Rectal smooth muscle tissue (tissue), 1 donor: ENCODE measurements at regions not wholly inside any gene's neighbourhood (a gene's known extent, or its start where the extent isn't known, plus 50 kb on each side); places are given as distances from the start of the nearest gene placed in this dataset.

Source experiments
- H3K27ac ChIP-seq: one replicate; pipeline ENCODE4 v1.7.0; 2013; ENCODE audit warnings: low read depth, low read length, inconsistent platforms
- H3K27me3 ChIP-seq: one replicate; pipeline ENCODE4 v1.7.0; 2013; ENCODE audit warnings: low read length; ENCODE audit not compliant: control insufficient read depth, insufficient read depth
- H3K36me3 ChIP-seq: one replicate; pipeline ENCODE4 v1.7.0; 2013; ENCODE audit warnings: low read length; ENCODE audit not compliant: control insufficient read depth, insufficient read depth
- H3K4me1 ChIP-seq: one replicate; pipeline ENCODE4 v1.7.0; 2013; ENCODE audit warnings: low read length; ENCODE audit not compliant: control insufficient read depth, insufficient read depth
- H3K4me3 ChIP-seq: one replicate; pipeline ENCODE4 v1.7.0; 2013; ENCODE audit warnings: low read length
- H3K9ac ChIP-seq: one replicate; pipeline ENCODE4 v1.7.0; 2013; ENCODE audit warnings: low read length

DNA sequence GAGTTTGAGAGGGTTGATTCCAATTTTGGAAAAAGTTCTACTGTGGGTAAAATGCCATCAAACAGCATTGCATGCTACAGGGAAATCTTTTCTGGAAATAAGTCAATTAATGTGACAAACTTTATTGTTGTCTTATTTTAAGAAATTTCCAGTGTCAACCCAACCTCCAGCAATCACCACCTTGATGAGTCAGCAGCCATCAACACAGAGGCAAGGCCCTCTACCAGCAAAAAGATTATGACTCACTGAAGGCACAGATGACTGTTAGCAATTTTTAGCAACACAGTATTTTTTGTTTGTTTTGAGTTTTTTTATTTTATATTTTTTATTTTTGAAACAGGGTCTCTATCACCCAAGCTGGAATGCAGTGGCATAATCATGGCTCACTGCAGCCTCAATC lies 165.4 kb upstream of the C1QTNF7 start:
- Histone ChIP-seq H3K36me3 (no peaks in the 10 kb centered on the region), H3K4me3 (no peak overlapping the region), H3K9ac (no peak overlapping the region), H3K27me3 (no peaks in the 10 kb centered on the region), H3K4me1 (no peaks in the 10 kb centered on the region), H3K27ac (no peak overlapping the region)

GRCh38 chr4:15270201-15270600 lies 157.6 kb upstream of the C1QTNF7 start:
- Histone ChIP-seq H3K4me1 (no peaks in the 10 kb centered on the region), H3K27me3 (no peaks in the 10 kb centered on the region), H3K36me3 (no peaks in the 10 kb centered on the region), H3K4me3 (no peak overlapping the region), H3K9ac (no peak overlapping the region), H3K27ac (no peak overlapping the region)

DNA sequence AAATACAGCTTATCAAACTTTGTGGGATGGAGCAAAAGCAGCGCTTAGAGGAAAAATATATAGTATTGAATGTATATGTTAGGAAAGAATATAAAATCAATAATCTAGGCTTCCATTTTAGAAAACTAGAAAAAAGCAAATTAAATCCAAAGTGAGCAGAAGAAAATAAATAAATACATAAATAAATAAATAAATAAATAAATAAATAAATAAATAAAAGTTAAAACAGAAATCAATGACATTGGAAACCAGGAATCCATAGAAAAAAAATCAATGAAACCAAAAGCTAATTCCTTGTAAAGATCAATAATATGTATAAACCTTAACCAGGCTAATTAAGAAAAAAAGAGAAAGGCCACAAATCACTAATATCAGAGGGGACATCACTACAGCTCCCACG lies 141.8 kb upstream of the C1QTNF7 start:
- Histone ChIP-seq H3K4me1 (no peaks in the 10 kb centered on the region), H3K9ac (no peak overlapping the region), H3K27ac (no peak overlapping the region), H3K36me3 (no peaks in the 10 kb centered on the region), H3K27me3 (no peaks in the 10 kb centered on the region), H3K4me3 (no peak overlapping the region)

DNA sequence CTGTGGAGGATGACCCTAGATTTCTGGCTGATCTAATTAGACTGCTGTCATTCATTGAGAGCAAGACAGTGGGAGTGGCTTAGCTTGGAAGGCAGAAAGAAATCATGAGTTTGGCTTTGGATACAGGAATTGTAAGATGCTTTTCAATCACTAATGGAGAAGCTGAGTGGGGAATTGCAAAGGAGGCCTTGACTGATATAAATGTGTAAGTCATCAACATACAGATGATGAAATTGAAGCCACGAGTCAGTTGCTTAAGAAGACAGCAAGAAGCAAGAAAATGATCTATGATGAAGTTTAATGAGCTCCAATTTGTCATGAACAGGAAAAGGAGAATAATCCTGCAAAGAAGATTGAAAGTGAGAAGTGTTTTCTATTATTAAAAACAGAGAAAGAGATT lies 136.7 kb upstream of the C1QTNF7 start:
- H3K4me1 ChIP-seq, result no peaks in the 10 kb centered on the region
- H3K4me3 ChIP-seq, result no peak overlapping the region
- H3K9ac ChIP-seq, result no peak overlapping the region
- H3K27me3 ChIP-seq, result no peaks in the 10 kb centered on the region
- no peak overlapping the region for H3K27ac ChIP-seq
- H3K36me3 ChIP-seq, result no peaks in the 10 kb centered on the region

GRCh38 chr4:15293711-15294110 lies 134.1 kb upstream of the C1QTNF7 start:
- Histone ChIP-seq H3K9ac (no peak overlapping the region), H3K27me3 (no peaks in the 10 kb centered on the region), H3K27ac (no peak overlapping the region), H3K4me1 (no peaks in the 10 kb centered on the region), H3K36me3 (no peaks in the 10 kb centered on the region), H3K4me3 (no peak overlapping the region)

DNA sequence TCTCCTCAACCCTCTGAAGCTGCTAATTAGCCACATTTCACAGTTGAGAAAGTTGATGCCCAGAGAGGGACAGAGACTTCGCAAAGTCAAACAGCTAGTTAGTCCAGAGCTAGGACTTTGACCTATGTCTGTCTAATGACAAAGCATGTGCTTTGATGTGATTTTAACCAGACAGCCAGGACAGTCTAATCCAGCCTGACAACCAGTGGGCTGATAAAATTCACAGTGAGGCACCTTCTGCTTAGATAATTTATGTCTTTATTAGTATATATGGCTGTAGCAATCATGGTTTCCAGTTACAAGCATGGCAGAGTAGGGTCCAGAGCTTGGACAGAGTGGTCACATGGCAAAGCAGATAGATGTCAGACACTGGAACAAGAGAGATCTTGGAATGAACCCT lies 133.6 kb upstream of the C1QTNF7 start:
- H3K27ac ChIP-seq, result no peak overlapping the region
- no peaks in the 10 kb centered on the region for H3K36me3 ChIP-seq
- no peaks in the 10 kb centered on the region for H3K27me3 ChIP-seq
- H3K4me1 ChIP-seq, result no peaks in the 10 kb centered on the region
- H3K9ac ChIP-seq, result no peak overlapping the region
- H3K4me3 ChIP-seq, result no peak overlapping the region

DNA sequence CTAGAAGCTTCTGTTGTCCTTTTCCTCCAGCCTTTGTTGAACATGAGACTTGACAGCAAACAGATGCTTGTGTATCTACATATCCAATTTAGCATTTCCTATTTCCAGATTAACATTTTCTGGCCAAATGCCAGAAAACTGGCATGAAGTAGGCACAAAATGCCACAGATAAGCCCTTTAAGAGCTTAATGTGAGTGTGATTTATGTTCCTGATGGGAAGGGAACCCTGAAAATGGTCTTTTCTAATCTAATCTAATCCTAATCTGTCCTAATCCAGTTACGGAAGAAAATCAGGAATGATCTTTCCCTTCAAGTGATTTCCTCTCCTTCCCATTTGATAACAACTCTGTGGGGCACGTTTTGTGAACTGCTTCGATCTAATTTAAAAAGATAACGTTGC lies 133.0 kb upstream of the C1QTNF7 start:
- H3K27ac ChIP-seq, result no peak overlapping the region
- H3K27me3 ChIP-seq, result no peaks in the 10 kb centered on the region
- H3K4me3 ChIP-seq, result no peak overlapping the region
- no peaks in the 10 kb centered on the region for H3K4me1 ChIP-seq
- H3K36me3 ChIP-seq, result no peaks in the 10 kb centered on the region
- H3K9ac ChIP-seq, result no peak overlapping the region

DNA sequence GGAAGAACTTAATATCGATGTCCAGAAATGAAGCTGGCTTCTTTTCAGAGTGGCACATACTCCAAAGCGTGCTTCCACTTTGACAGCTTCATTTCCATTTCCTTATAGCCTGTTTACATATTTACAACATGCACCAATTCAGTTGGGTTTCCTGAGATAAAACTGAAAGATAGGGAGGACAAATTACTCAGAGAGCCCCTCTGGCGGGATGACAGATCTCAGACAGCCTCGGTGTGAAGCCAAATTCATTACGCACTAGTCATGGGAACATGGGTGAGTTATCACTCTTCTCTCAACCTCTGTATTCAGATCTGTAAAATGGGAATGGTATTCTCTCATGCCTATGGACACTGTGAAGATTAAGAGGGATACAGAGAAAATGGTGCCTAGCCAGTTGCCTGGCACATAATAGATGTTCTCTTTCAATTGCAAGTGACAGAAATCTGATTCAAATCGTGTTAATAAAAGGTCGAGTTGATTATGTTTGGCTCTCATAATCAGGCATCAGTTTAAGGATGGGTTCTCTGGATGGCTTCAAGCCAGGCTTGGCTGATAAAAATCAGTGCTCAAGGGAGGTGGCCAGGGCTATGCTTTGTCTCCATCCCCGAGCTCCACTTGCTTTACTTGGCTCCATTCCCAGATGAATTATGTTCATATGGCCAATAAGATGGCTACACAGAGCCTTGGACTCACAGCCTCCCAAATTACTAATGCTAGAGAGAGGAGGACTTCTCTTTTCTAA lies 132.2 kb upstream of the C1QTNF7 start:
- Histone ChIP-seq H3K4me3 (no peak overlapping the region), H3K4me1 (no peaks in the 10 kb centered on the region), H3K36me3 (no peaks in the 10 kb centered on the region), H3K27me3 (no peaks in the 10 kb centered on the region), H3K9ac (no peak overlapping the region), H3K27ac (no peak overlapping the region)

DNA sequence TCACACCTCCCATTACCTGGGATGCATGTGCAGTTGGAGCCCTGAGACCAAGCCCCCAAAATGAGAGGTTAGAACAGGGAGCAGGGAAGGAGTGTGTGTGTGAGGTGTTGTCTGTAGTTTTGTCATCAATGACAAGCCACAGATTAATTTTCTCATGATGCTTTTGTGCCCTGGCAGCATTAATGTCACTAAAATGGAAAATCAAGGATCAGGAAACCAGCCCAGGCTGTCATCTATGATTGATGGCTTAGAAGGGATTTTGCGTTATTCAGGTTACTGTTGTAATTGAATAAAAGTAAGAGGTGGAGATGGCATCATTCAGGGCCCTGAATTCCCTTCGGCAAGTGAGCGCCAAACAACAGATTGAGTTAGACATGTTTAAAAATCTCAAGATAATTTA lies 130.5 kb upstream of the C1QTNF7 start:
- H3K4me1 ChIP-seq, result no peaks in the 10 kb centered on the region
- H3K36me3 ChIP-seq, result no peaks in the 10 kb centered on the region
- no peak overlapping the region for H3K4me3 ChIP-seq
- no peak overlapping the region for H3K9ac ChIP-seq
- H3K27me3 ChIP-seq, result no peaks in the 10 kb centered on the region
- no peak overlapping the region for H3K27ac ChIP-seq

GRCh38 chr4:15299627-15300026 lies 128.2 kb upstream of the C1QTNF7 start:
- H3K36me3 ChIP-seq, result no peaks in the 10 kb centered on the region
- H3K9ac ChIP-seq, result no peak overlapping the region
- no peak overlapping the region for H3K4me3 ChIP-seq
- H3K4me1 ChIP-seq, result peaks cover 9% of the 10 kb centered on the region
- no peaks in the 10 kb centered on the region for H3K27me3 ChIP-seq
- no peak overlapping the region for H3K27ac ChIP-seq

GRCh38 chr4:15303052-15303641 lies 124.7 kb upstream of the C1QTNF7 start:
- peaks cover 9% of the 10 kb centered on the region for H3K4me1 ChIP-seq
- H3K9ac ChIP-seq, result no peak overlapping the region
- no peaks in the 10 kb centered on the region for H3K27me3 ChIP-seq
- no peaks in the 10 kb centered on the region for H3K36me3 ChIP-seq
- H3K27ac ChIP-seq, result peak overlapping the region; percentile 62
- no peak overlapping the region for H3K4me3 ChIP-seq

DNA sequence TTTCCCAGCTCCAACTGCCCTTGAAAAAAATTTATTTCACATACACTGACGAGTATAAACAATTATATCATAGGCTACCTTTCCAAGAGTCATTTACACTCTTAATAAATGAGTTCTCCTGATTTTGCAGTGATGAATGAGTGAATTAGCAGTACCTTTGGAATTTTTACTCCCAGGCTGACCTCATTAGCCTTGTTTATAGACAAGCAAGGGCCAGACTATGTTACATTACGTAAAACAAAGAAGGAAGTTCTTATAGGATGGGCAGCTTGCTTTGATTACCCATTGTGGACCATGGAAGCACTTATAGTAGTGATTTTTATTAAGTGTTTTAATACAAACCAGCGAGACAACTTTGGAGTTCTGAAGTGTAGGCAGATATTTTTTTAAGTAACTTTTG lies 112.9 kb upstream of the C1QTNF7 start:
- Histone ChIP-seq H3K27ac (no peak overlapping the region), H3K27me3 (no peaks in the 10 kb centered on the region), H3K4me3 (no peak overlapping the region), H3K4me1 (peaks cover 3% of the 10 kb centered on the region), H3K36me3 (no peaks in the 10 kb centered on the region), H3K9ac (no peak overlapping the region)

DNA sequence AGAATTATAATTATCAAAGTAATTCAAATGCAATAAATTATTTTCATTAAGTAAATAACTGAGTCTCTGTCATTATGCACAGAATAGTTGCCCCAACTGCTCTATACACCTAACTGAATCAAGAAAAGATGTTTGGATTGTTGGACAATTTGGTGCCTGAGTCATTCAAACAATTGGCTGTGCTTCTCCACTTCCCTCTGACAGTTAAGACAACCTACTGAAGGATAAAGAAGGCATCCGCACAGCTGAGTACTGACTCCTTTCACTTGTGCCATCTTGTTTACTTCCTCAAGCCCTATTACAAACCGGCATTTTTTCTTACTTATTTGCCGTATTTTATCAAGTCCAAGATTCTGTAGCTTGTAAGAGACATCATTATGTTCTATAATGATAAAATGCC lies 110.6 kb upstream of the C1QTNF7 start:
- Histone ChIP-seq H3K27me3 (no peaks in the 10 kb centered on the region), H3K27ac (no peak overlapping the region), H3K9ac (no peak overlapping the region), H3K4me1 (peaks cover 3% of the 10 kb centered on the region), H3K4me3 (no peak overlapping the region), H3K36me3 (no peaks in the 10 kb centered on the region)
